ENCODE measurements at regions not wholly inside any gene's neighbourhood (a gene's known extent, or its start where the extent isn't known, plus 50 kb on each side); places are given as distances from the start of the nearest gene placed in this dataset.

- ATAC-seq (replicated peaks in 1 of 2) = no peak
- H3K27me3 Mint-ChIP-seq (ENCODE audit: low read depth) = no peaks in the 10 kb centered on the region
- peaks cover 0 to 3% of the 10 kb centered on the region in 2 donors for H3K36me3 Mint-ChIP-seq (ENCODE audit: insufficient read depth in 2 of 2)
- no peak overlapping the region for H3K4me3 Mint-ChIP-seq
- DNase-seq = no peak
- no peaks in the 10 kb centered on the region for H3K4me1 Mint-ChIP-seq (ENCODE audit: low read depth)
- peaks cover 7 to 15% of the 10 kb centered on the region in 2 donors for H3K9me3 Mint-ChIP-seq
- H3K27ac Mint-ChIP-seq = no peak overlapping the region
These were observed 1179.5 kb upstream of the GOT2 start for GRCh38 chr16:59913666-59914065.

- peaks cover 7 to 13% of the 10 kb centered on the region in 2 donors for H3K9me3 Mint-ChIP-seq
- no peak for DNase-seq
- H3K4me1 Mint-ChIP-seq (ENCODE audit: low read depth) = no peaks in the 10 kb centered on the region
- no peak overlapping the region for H3K27ac Mint-ChIP-seq
- H3K36me3 Mint-ChIP-seq (ENCODE audit: insufficient read depth in 2 of 2) = peaks cover 0 to 3% of the 10 kb centered on the region in 2 donors
- no peaks in the 10 kb centered on the region for H3K27me3 Mint-ChIP-seq (ENCODE audit: low read depth)
- no peak for ATAC-seq (replicated peaks in 1 of 2)
- no peak overlapping the region for H3K4me3 Mint-ChIP-seq
These were observed 1175.1 kb upstream of the GOT2 start for GRCh38 chr16:59909262-59909661.

GRCh38 chr16:59907611-59908010, 1173.5 kb upstream of the GOT2 start:
- Mint-ChIP-seq H3K27ac (no peak overlapping the region), H3K4me3 (no peak overlapping the region), H3K36me3 (ENCODE audit: insufficient read depth in 2 of 2) (peaks cover 0 to 3% of the 10 kb centered on the region in 2 donors), H3K4me1 (ENCODE audit: low read depth) (no peaks in the 10 kb centered on the region), H3K27me3 (ENCODE audit: low read depth) (no peaks in the 10 kb centered on the region), H3K9me3 (peaks cover 5 to 10% of the 10 kb centered on the region in 2 donors)
- DNase-seq (no peak), ATAC-seq (replicated peaks in 1 of 2) (no peak)

GRCh38 chr16:59905606-59906005, 1171.5 kb upstream of the GOT2 start:
- H3K36me3 Mint-ChIP-seq (ENCODE audit: insufficient read depth in 2 of 2) = peaks cover 0 to 2% of the 10 kb centered on the region in 2 donors
- DNase-seq (no peak), ATAC-seq (replicated peaks in 1 of 2) (no peak)
- H3K4me3 Mint-ChIP-seq = no peak overlapping the region
- H3K9me3 Mint-ChIP-seq = peaks cover 2 to 7% of the 10 kb centered on the region in 2 donors
- H3K4me1 Mint-ChIP-seq (ENCODE audit: low read depth) = no peaks in the 10 kb centered on the region
- H3K27me3 Mint-ChIP-seq (ENCODE audit: low read depth) = no peaks in the 10 kb centered on the region
- no peak overlapping the region for H3K27ac Mint-ChIP-seq

GRCh38 chr16:59905131-59905530, 1171.0 kb upstream of the GOT2 start:
- no peak overlapping the region for H3K27ac Mint-ChIP-seq
- no peaks in the 10 kb centered on the region for H3K4me1 Mint-ChIP-seq (ENCODE audit: low read depth)
- H3K27me3 Mint-ChIP-seq (ENCODE audit: low read depth) = no peaks in the 10 kb centered on the region
- H3K36me3 Mint-ChIP-seq (ENCODE audit: insufficient read depth in 2 of 2) = peaks cover 0 to 2% of the 10 kb centered on the region in 2 donors
- DNase-seq = no peak
- H3K4me3 Mint-ChIP-seq = no peak overlapping the region
- H3K9me3 Mint-ChIP-seq = peaks cover 2 to 7% of the 10 kb centered on the region in 2 donors
- ATAC-seq (replicated peaks in 1 of 2) = no peak

GRCh38 chr16:59899940-59900339, 1165.8 kb upstream of the GOT2 start:
- Mint-ChIP-seq H3K4me1 (ENCODE audit: low read depth) (no peaks in the 10 kb centered on the region), H3K36me3 (ENCODE audit: insufficient read depth in 2 of 2) (peaks cover 0 to 4% of the 10 kb centered on the region in 2 donors)
- DNase-seq = no peak

GRCh38 chr16:59892376-59892775, 1158.3 kb upstream of the GOT2 start:
- Mint-ChIP-seq H3K27ac (no peak overlapping the region), H3K27me3 (ENCODE audit: low read depth) (no peaks in the 10 kb centered on the region), H3K4me3 (no peak overlapping the region), H3K9me3 (peaks cover 17 to 24% of the 10 kb centered on the region in 2 donors), H3K36me3 (ENCODE audit: insufficient read depth in 2 of 2) (peaks cover 5% of the 10 kb centered on the region in 2 donors), H3K4me1 (ENCODE audit: low read depth) (no peaks in the 10 kb centered on the region)
- ATAC-seq (replicated peaks in 1 of 2) (no peak), DNase-seq (no peak)

More at GRCh38 chr16:59899940-59900339, 1165.8 kb upstream of the GOT2 start:
- no peak overlapping the region for H3K4me3 Mint-ChIP-seq
- H3K27ac Mint-ChIP-seq = no peak overlapping the region
- no peak for ATAC-seq (replicated peaks in 1 of 2)
- H3K27me3 Mint-ChIP-seq (ENCODE audit: low read depth) = no peaks in the 10 kb centered on the region
- peaks cover 4 to 10% of the 10 kb centered on the region in 2 donors for H3K9me3 Mint-ChIP-seq

- Mint-ChIP-seq H3K27ac (no peak overlapping the region), H3K27me3 (ENCODE audit: low read depth) (no peaks in the 10 kb centered on the region), H3K9me3 (peaks cover 13 to 15% of the 10 kb centered on the region in 2 donors), H3K4me3 (no peak overlapping the region), H3K36me3 (ENCODE audit: insufficient read depth in 2 of 2) (peaks cover 1 to 5% of the 10 kb centered on the region in 2 donors), H3K4me1 (ENCODE audit: low read depth) (no peaks in the 10 kb centered on the region)
- ATAC-seq (replicated peaks in 1 of 2) (no peak), DNase-seq (no peak)
These were observed 1153.7 kb upstream of the GOT2 start for GRCh38 chr16:59887856-59888255.

GRCh38 chr16:59886021-59886420, 1151.9 kb upstream of the GOT2 start:
- Mint-ChIP-seq H3K36me3 (ENCODE audit: insufficient read depth in 2 of 2) (peaks cover 0 to 4% of the 10 kb centered on the region in 2 donors), H3K4me3 (no peak overlapping the region), H3K9me3 (peaks cover 11 to 16% of the 10 kb centered on the region in 2 donors), H3K27me3 (ENCODE audit: low read depth) (no peaks in the 10 kb centered on the region), H3K4me1 (ENCODE audit: low read depth) (no peaks in the 10 kb centered on the region), H3K27ac (no peak overlapping the region)
- DNase-seq = no peak
- no peak for ATAC-seq (replicated peaks in 1 of 2)

GRCh38 chr16:59881376-59881775, 1147.3 kb upstream of the GOT2 start:
- Mint-ChIP-seq H3K36me3 (ENCODE audit: insufficient read depth in 2 of 2) (peaks cover 0 to 2% of the 10 kb centered on the region in 2 donors), H3K4me1 (ENCODE audit: low read depth) (no peaks in the 10 kb centered on the region), H3K27ac (no peak overlapping the region), H3K9me3 (peaks cover 4 to 6% of the 10 kb centered on the region in 2 donors), H3K4me3 (no peak overlapping the region), H3K27me3 (ENCODE audit: low read depth) (no peaks in the 10 kb centered on the region)
- no peak for ATAC-seq (replicated peaks in 1 of 2)
- DNase-seq = no peak

- DNase-seq = no peak
- no peak for ATAC-seq (replicated peaks in 1 of 2)
- no peaks in the 10 kb centered on the region for H3K27me3 Mint-ChIP-seq (ENCODE audit: low read depth)
- H3K4me1 Mint-ChIP-seq (ENCODE audit: low read depth) = no peaks in the 10 kb centered on the region
- H3K27ac Mint-ChIP-seq = no peak overlapping the region
- peaks cover 0 to 2% of the 10 kb centered on the region in 2 donors for H3K36me3 Mint-ChIP-seq (ENCODE audit: insufficient read depth in 2 of 2)
- H3K4me3 Mint-ChIP-seq = no peak overlapping the region
- H3K9me3 Mint-ChIP-seq = peaks cover 4 to 8% of the 10 kb centered on the region in 2 donors
These were observed 1146.5 kb upstream of the GOT2 start for GRCh38 chr16:59880611-59881010.

- no peak for ATAC-seq (replicated peaks in 1 of 2)
- peaks cover 4 to 8% of the 10 kb centered on the region in 2 donors for H3K9me3 Mint-ChIP-seq
- no peak overlapping the region for H3K27ac Mint-ChIP-seq
- no peaks in the 10 kb centered on the region for H3K27me3 Mint-ChIP-seq (ENCODE audit: low read depth)
- H3K4me1 Mint-ChIP-seq (ENCODE audit: low read depth) = no peaks in the 10 kb centered on the region
- peaks cover 0 to 2% of the 10 kb centered on the region in 2 donors for H3K36me3 Mint-ChIP-seq (ENCODE audit: insufficient read depth in 2 of 2)
- DNase-seq = no peak
- no peak overlapping the region for H3K4me3 Mint-ChIP-seq
These were observed 1144.9 kb upstream of the GOT2 start for GRCh38 chr16:59878999-59879398.

- Mint-ChIP-seq H3K27ac (no peak overlapping the region), H3K4me3 (no peak overlapping the region), H3K4me1 (ENCODE audit: low read depth) (no peaks in the 10 kb centered on the region), H3K27me3 (ENCODE audit: low read depth) (no peaks in the 10 kb centered on the region), H3K36me3 (ENCODE audit: insufficient read depth in 2 of 2) (peaks cover 0 to 2% of the 10 kb centered on the region in 2 donors), H3K9me3 (peaks cover 4 to 8% of the 10 kb centered on the region in 2 donors)
- DNase-seq (no peak), ATAC-seq (replicated peaks in 1 of 2) (no peak)
These were observed 1144.4 kb upstream of the GOT2 start for GRCh38 chr16:59878479-59878878.

GRCh38 chr16:59864981-59865666, 1131.0 kb upstream of the GOT2 start:
- no peak overlapping the region for H3K4me3 Mint-ChIP-seq
- H3K9me3 Mint-ChIP-seq = peaks cover 3% of the 10 kb centered on the region in 2 donors
- H3K36me3 Mint-ChIP-seq (ENCODE audit: insufficient read depth in 2 of 2) = peaks cover 0 to 1% of the 10 kb centered on the region in 2 donors
- no peaks in the 10 kb centered on the region for H3K4me1 Mint-ChIP-seq (ENCODE audit: low read depth)
- H3K27ac Mint-ChIP-seq = no peak overlapping the region
- no peaks in the 10 kb centered on the region for H3K27me3 Mint-ChIP-seq (ENCODE audit: low read depth)
- DNase-seq (no peak), ATAC-seq (replicated peaks in 1 of 2) (no peak)

Data from activated T-cell treated with anti-CD3 and anti-CD28 coated beads, Interleukin-2, amount 50 U/mL, for 72 hours (primary cell).